Memory B cell (primary cell): ENCODE measurements at regions not wholly inside any gene's neighbourhood (a gene's known extent, or its start where the extent isn't known, plus 50 kb on each side); places are given as distances from the start of the nearest gene placed in this dataset.
A peak's percentile ranks its signal among the peaks of the same experiment; 100 is the strongest.
"Not testable (repeated sequence)": the region's sequence is repeated elsewhere in the genome, so short reads cannot be mapped to it uniquely, and the experiment has no call there.

Experiments used
- ATAC-seq: fragments of 150-1000 bp; cut with Tn5 transposase; 2 replicates; pipeline ENCODE4 v1.10.0; 2021; ENCODE audit warnings: low read depth, mild to moderate bottlenecking, moderate library complexity
- DNase-seq, 2 donors: peaks; one replicate each; pipeline ENCODE4 v3.0.0; 2022; ENCODE audit warnings: low spot score in 2 of 2
- H3K27ac Mint-ChIP-seq: one replicate; pipeline ENCODE4 v1.8.0; 2022; ENCODE audit warnings: mild to moderate bottlenecking, moderate library complexity, mixed read lengths
- H3K27me3 Mint-ChIP-seq: one replicate; pipeline ENCODE4 v1.8.0; 2022; ENCODE audit warnings: mixed read lengths
- H3K36me3 Mint-ChIP-seq: one replicate; pipeline ENCODE4 v1.8.0; 2022; ENCODE audit warnings: mild to moderate bottlenecking, mixed read lengths
- H3K4me1 Mint-ChIP-seq: one replicate; pipeline ENCODE4 v1.8.0; 2022; ENCODE audit warnings: mixed read lengths
- H3K4me3 Mint-ChIP-seq: one replicate; pipeline ENCODE4 v1.8.0; 2022; ENCODE audit warnings: mild to moderate bottlenecking, moderate library complexity, mixed read lengths
- H3K9me3 Mint-ChIP-seq: one replicate; pipeline ENCODE4 v1.8.0; 2022; ENCODE audit warnings: mixed read lengths

GRCh38 chrX:64580605-64581004 lies 185.4 kb upstream of the MTMR8 start:
- peak overlapping the region; percentile 48 for H3K4me3 Mint-ChIP-seq
- DNase-seq (no peak), ATAC-seq (no peak)

GRCh38 chrX:64580035-64580434 lies 184.8 kb upstream of the MTMR8 start:
- ATAC-seq (peak; percentile 59), DNase-seq (peak in 1 of 2 donors; percentile 0)
- peak overlapping the region; percentile 48 for H3K4me3 Mint-ChIP-seq
- H3K36me3 Mint-ChIP-seq, result peaks cover 3% of the 10 kb centered on the region
- H3K4me1 Mint-ChIP-seq, result peaks cover 13% of the 10 kb centered on the region
- H3K27me3 Mint-ChIP-seq, result no peaks in the 10 kb centered on the region
- peaks cover 3% of the 10 kb centered on the region for H3K9me3 Mint-ChIP-seq
- H3K27ac Mint-ChIP-seq, result peak overlapping the region; percentile 66

More at GRCh38 chrX:64580605-64581004, 185.4 kb upstream of the MTMR8 start:
- peaks cover 2% of the 10 kb centered on the region for H3K36me3 Mint-ChIP-seq
- H3K27me3 Mint-ChIP-seq, result no peaks in the 10 kb centered on the region
- H3K9me3 Mint-ChIP-seq, result peaks cover 1% of the 10 kb centered on the region
- H3K27ac Mint-ChIP-seq, result peak overlapping the region; percentile 66
- H3K4me1 Mint-ChIP-seq, result peaks cover 13% of the 10 kb centered on the region

- Mint-ChIP-seq H3K9me3 (peaks cover 4% of the 10 kb centered on the region), H3K4me1 (peaks cover 6% of the 10 kb centered on the region), H3K27me3 (no peaks in the 10 kb centered on the region), H3K36me3 (peaks cover 5% of the 10 kb centered on the region), H3K27ac (no peak overlapping the region), H3K4me3 (no peak overlapping the region)
- ATAC-seq (no peak), DNase-seq (no peak)
These were observed 175.8 kb upstream of the MTMR8 start for GRCh38 chrX:64571011-64571410.

GRCh38 chrX:64570204-64570603 lies 175.0 kb upstream of the MTMR8 start:
- ATAC-seq (no peak), DNase-seq (no peak)
- no peak overlapping the region for H3K4me3 Mint-ChIP-seq
- H3K36me3 Mint-ChIP-seq, result peaks cover 3% of the 10 kb centered on the region
- no peaks in the 10 kb centered on the region for H3K27me3 Mint-ChIP-seq
- H3K27ac Mint-ChIP-seq, result no peak overlapping the region
- peaks cover 6% of the 10 kb centered on the region for H3K4me1 Mint-ChIP-seq
- peaks cover 1% of the 10 kb centered on the region for H3K9me3 Mint-ChIP-seq

- H3K4me3 Mint-ChIP-seq, H3K9me3 Mint-ChIP-seq, DNase-seq, H3K36me3 Mint-ChIP-seq, H3K27me3 Mint-ChIP-seq, H3K4me1 Mint-ChIP-seq, H3K27ac Mint-ChIP-seq, ATAC-seq: not testable (repeated sequence)
These were observed 170.1 kb upstream of the MTMR8 start for GRCh38 chrX:64565348-64565747.

- not testable (repeated sequence) for H3K27ac Mint-ChIP-seq, ATAC-seq, H3K4me3 Mint-ChIP-seq, H3K36me3 Mint-ChIP-seq, DNase-seq, H3K27me3 Mint-ChIP-seq, H3K4me1 Mint-ChIP-seq, H3K9me3 Mint-ChIP-seq
These were observed 154.0 kb upstream of the MTMR8 start for GRCh38 chrX:64549236-64549635.

- Mint-ChIP-seq H3K36me3 (no peaks in the 10 kb centered on the region), H3K4me1 (no peaks in the 10 kb centered on the region), H3K27ac (no peak overlapping the region), H3K27me3 (no peaks in the 10 kb centered on the region), H3K9me3 (no peaks in the 10 kb centered on the region), H3K4me3 (no peak overlapping the region)
- ATAC-seq (no peak), DNase-seq (no peak)
These were observed 141.5 kb upstream of the MTMR8 start for GRCh38 chrX:64536736-64537135.
